HCT116 (cell line): ENCODE measurements at regions not wholly inside any gene's neighbourhood (a gene's known extent, or its start where the extent isn't known, plus 50 kb on each side); places are given as distances from the start of the nearest gene placed in this dataset.

Experiments
- CTCF ChIP-seq, 3 experiments: fragments of 200-600 bp in 1 of 3; sonication (generic) in 1 of 3; IDR thresholded peaks in 2 of 3; conservative IDR thresholded peaks in 1 of 3; 2 replicates each; pipeline ENCODE4 v1.5.1; 2012 to 2017; ENCODE audit warnings: low read depth in 2 of 3, low read length in 2 of 3, antibody characterized with exemption in 1 of 3, borderline replicate concordance in 1 of 3, control low read depth in 1 of 3, mild to moderate bottlenecking in 1 of 3, mixed read lengths in 1 of 3, mixed run types in 1 of 3, moderate library complexity in 1 of 3; ENCODE audit not compliant: insufficient read depth in 1 of 3
- EZH2 ChIP-seq: fragments of 200-600 bp; sonication (generic); IDR thresholded peaks from 2 replicates; pipeline ENCODE4 v1.6.1; 2017; ENCODE audit warnings: antibody characterized with exemption, mixed run types
- JUND ChIP-seq: IDR thresholded peaks from 2 replicates; pipeline ENCODE4 v1.6.1; 2012
- MAX ChIP-seq: IDR thresholded peaks from 2 replicates; pipeline ENCODE4 v1.6.1; 2012
- POLR2A ChIP-seq: IDR thresholded peaks from 2 replicates; pipeline ENCODE4 v1.7.0; 2011; ENCODE audit warnings: borderline replicate concordance; ENCODE audit not compliant: insufficient read depth, insufficient read length; ENCODE audit errors: extremely low read depth
- POLR2AphosphoS5 ChIP-seq: IDR thresholded peaks from 2 replicates; pipeline ENCODE4 v1.6.1; 2011; ENCODE audit warnings: mild to moderate bottlenecking, low read depth, low read length, moderate library complexity
- RAD21 ChIP-seq: IDR thresholded peaks from 2 replicates; pipeline ENCODE4 v1.6.1; 2012; ENCODE audit warnings: low read depth, mild to moderate bottlenecking
- YY1 ChIP-seq: IDR thresholded peaks from 2 replicates; pipeline ENCODE4 v1.6.1; 2011; ENCODE audit warnings: low read length, low read depth, moderate library complexity, mild to moderate bottlenecking; ENCODE audit not compliant: insufficient replicate concordance; ENCODE audit errors: extremely low read depth
- ZBTB33 ChIP-seq: IDR thresholded peaks from 2 replicates; pipeline ENCODE4 v1.6.1; 2011; ENCODE audit warnings: mild to moderate bottlenecking, low read length, moderate library complexity; ENCODE audit not compliant: insufficient replicate concordance; ENCODE audit errors: extremely low read depth
- ZFX ChIP-seq: fragments of 450-650 bp; IDR thresholded peaks from 2 replicates; pipeline ENCODE4 v1.6.1; 2017

GRCh38 chr3:24810881-24811280 is 316.2 kb upstream of the THRB start:
- no peak for TF ChIP-seq CTCF (IDR thresholded peaks at IDR 0.05 in 2 of 3, conservative IDR thresholded peaks at IDR 0.05 in 1 of 3; ENCODE audit: borderline replicate concordance in 1 of 3, insufficient read depth in 1 of 3, low read depth in 2 of 3, low read length in 2 of 3)
- TF ChIP-seq YY1 = no peak
- no peak for TF ChIP-seq ZBTB33
- TF ChIP-seq POLR2A = no peak
- no peak for TF ChIP-seq JUND
- TF ChIP-seq ZFX = no peak
- TF ChIP-seq RAD21 = no peak
- no peak for TF ChIP-seq EZH2
- TF ChIP-seq POLR2AphosphoS5 = no peak
- TF ChIP-seq MAX = no peak
